Panc1 (cell line): ENCODE measurements at regions not wholly inside any gene's neighbourhood (a gene's known extent, or its start where the extent isn't known, plus 50 kb on each side); places are given as distances from the start of the nearest gene placed in this dataset.

Experiments used
- CTCF ChIP-seq: fragments of 450-650 bp; IDR thresholded peaks from 2 replicates; pipeline ENCODE4 v1.5.1; 2017; ENCODE audit warnings: mild to moderate bottlenecking
- POLR2AphosphoS5 ChIP-seq: IDR thresholded peaks from 2 replicates; pipeline ENCODE4 v1.6.1; 2012; ENCODE audit warnings: mild to moderate bottlenecking, low read depth, low read length, moderate library complexity
- REST ChIP-seq, 2 experiments: IDR thresholded peaks; 2 replicates each; pipeline ENCODE4 v1.6.1; 2011 to 2012; ENCODE audit warnings: low read depth in 2 of 2, control low read depth in 1 of 2, low read length in 1 of 2, mild to moderate bottlenecking in 1 of 2, moderate library complexity in 1 of 2; ENCODE audit not compliant: insufficient read depth in 1 of 2
- TCF7L2 ChIP-seq: IDR thresholded peaks from 2 replicates; pipeline ENCODE4 v1.6.1; 2011; ENCODE audit warnings: mild to moderate bottlenecking, low read depth, low read length, inconsistent platforms

GRCh38 chr6:91127752-91128151 lies 540.9 kb upstream of the MAP3K7 start:
- TF ChIP-seq CTCF: no peak
- no peak for TF ChIP-seq REST (IDR thresholded peaks at IDR 0.05; ENCODE audit: insufficient read depth in 1 of 2, low read depth in 2 of 2, low read length in 1 of 2)
- no peak for TF ChIP-seq POLR2AphosphoS5
- TF ChIP-seq TCF7L2: no peak
